GM21423 (cell line): ENCODE measurements at regions not wholly inside any gene's neighbourhood (a gene's known extent, or its start where the extent isn't known, plus 50 kb on each side); places are given as distances from the start of the nearest gene placed in this dataset.
A peak's percentile ranks its signal among the peaks of the same experiment; 100 is the strongest.
"Not testable (repeated sequence)": the region's sequence is repeated elsewhere in the genome, so short reads cannot be mapped to it uniquely, and the experiment has no call there.

Experiments
- ATAC-seq: cut with Tn5 transposase; IDR thresholded peaks from one replicate; pipeline ENCODE4 v1.9.1; 2021; ENCODE audit warnings: mild to moderate bottlenecking, moderate library complexity; ENCODE audit not compliant: unreplicated experiment

DNA sequence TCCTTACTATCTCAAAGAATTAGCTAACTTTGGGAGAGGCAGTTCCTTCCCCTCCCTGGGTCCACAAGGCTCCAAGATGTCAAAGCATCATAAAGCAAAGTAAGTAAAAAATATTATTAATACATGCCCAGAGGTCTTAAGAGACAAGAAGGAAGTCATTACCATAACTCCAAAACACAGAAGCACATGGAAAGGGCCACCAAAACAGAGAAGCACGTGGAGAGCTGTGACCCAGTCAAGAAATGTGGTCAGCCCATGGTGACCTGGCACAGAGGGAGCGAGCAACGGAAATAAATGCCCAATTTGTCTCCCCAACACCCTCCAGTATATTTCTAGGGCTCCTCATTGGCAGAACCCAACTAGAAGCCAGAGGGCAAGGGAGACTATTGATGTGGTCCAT, 277.5 kb upstream of the API5 start:
- ATAC-seq, result no peak

DNA sequence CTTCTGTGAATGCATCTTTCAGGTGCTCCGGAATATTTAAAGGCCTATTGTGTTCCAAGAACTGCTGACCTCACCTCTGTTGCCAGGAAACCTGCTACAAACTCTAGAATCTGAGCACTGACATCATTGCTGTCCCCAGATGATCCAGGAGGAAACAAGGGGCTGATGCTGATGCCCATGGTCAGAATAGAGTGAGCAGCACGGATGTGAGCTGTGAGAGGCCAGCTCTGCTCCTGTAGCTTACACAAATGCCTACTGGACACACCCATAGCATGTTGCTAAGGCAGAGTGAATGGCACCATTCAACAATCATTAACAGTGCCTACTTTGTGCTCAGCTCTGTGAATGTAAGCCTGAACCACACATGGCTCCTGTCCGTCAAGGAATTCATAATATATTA, 276.7 kb upstream of the API5 start:
- no peak for ATAC-seq

DNA sequence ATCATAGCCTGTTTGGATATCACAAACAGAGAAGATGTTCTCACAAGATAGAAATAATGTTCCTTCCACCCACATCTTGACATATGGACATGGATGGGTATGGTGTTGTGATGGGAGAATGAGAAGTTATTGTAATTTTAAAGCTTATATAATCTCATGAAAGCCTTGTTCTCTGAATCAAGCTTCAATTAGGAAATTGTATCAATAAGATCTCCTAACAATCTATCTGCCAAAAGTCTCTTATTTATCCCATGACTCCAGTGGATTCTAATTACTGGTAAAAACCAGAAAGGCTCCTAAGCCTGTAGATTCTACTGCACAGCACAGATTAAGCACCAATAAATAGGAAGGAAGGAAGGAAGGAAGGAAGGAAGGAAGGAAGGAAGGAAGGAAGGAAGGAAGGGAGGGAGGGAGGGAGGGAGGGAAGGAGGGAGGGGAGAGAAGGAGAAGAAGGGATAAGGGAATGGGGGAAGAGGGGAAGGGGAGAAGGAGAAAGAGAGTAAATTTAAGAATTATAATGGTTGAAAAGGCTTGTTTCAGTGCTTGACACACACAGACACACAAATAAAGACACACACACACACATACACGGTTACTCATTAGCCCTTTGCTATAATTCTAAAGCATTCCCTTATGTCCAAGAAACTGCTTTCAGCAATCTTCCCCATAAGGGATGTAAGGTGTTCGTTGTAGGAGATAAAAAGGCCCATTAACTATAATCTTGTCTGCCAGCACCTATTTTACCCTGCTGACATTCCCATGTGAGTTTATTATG, 258.0 kb upstream of the API5 start:
- ATAC-seq, result no peak

DNA sequence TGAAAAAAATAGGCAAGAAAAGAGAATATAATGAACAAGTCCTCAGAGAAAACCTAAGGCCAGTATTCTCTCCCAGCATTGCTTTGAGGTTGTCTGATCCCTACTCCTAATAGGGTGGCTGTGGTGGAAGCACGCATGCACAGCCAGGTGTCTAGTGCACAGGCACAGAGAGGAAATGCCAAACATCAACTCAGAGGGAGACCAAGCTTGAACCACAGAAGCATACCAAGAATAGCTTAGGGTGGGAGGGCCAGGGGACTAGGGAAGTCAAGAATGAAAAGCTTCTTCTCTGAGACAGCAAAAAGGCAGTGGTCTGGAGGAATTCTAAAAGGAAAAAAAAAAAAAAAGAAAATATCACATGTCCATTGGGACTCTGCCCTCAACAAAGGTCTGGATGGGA, 244.1 kb upstream of the API5 start:
- no peak for ATAC-seq

DNA sequence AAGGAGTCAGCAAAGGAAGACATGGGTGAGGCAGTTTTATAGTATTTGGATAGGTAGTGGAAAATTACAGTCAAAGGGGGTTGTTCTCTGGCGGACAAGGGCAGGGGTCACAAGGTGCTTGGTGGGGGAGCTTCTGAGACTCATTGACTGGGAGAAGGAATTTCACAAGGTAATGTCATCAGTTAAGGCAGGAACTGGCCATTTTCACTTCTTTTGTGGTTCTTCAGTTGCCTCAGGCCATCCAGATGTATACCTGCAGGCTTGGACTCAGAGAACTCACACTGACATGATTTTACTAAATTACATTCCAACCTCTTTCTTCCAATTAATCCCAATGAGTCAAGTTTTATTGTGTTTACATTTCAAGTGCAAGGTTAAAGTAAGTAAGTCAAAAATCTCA, 240.5 kb upstream of the API5 start:
- no peak for ATAC-seq

DNA sequence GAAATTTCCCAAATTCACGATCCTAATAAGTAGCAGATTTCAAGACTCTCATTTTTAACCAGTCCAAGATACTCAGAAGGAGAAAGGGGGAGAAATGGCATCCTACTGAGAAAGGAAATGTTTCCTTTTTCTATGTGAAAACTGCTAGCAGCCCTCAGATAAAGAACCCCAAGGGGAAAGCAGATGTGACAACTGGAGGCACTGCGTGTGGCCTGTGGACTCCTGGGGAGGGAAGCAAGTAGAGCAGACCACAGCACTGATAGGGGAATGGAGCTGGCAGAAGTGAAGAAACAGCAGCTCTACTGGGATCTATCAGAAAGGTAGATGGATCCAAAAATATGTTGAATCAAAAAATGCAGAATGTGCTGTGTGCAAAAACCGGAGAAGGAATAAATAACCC, 239.7 kb upstream of the API5 start:
- ATAC-seq, result no peak

DNA sequence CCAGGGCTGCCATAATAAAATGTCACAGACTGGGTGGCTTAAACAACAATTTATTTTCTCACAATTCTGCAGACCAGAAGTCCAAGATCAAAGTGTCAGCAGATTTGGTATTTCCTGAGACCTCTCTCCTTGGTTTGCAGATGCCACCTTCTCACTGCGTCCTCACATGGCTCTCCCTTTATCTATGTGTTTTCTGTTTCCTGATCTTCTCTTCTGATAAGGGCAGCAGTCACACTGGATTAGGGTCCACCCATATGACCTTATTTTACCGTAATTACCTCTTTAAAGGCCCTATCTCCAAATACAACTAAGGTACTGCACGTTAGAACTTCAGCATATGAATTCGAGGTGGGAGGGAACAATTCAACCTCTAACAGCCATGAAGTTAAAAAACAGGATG, 238.9 kb upstream of the API5 start:
- no peak for ATAC-seq

DNA sequence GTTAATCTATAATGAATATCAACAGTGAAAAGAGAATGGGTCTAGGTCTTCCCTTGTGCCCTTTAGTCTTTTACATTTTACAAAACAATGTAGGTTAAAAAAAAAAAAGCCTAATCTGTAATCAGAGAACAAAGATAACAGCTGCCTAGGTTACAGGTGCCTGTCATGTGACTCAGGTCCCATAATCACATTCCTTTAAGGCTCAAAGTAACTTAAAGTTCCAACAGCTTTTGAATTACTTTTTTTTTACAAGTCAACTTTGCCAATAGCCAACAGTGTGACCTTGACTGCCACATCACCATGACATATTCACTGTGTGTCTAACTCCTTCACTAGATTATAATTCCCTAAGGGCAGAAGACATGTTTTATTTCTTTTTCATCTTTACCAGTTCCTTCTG, 237.0 kb upstream of the API5 start:
- ATAC-seq, result no peak

DNA sequence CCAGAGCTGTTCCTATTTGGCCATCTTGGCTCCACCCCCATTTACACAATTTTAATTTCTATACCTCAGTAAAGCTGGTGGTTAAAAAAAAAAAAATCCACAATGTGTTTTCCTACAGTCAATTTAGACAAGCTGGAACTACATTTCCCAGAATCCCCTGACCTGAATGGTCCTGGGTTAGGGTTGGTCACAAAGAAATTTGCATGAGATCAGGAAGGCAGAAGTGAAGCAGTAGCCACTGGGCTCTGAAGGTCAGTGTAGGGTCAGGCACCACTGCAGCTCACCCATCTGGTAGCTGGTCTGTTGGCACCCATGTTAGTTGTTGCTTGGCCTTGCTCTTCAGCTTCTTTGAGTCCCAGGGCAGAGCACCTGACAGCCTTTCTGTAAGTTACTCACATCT, 210.7 kb upstream of the API5 start:
- no peak for ATAC-seq

DNA sequence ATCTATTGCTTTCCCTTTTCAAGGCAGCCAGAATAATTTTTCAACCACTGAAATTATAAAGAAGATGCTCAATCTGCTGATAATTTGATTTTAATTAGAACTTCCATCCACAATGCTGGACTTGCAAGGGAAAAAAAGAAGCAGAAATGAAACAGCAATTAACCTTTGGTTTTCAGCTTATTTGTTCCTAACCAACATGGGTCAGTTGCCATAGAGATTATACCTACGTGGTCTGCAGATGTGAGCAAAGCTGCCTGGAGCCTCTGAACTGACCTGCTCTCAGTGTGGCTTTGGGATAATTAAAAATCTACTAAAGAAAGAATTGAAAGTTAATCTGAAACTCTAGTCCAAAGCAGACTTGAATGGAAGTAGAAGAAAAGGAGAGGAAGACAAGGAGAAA, 195.7 kb upstream of the API5 start:
- no peak for ATAC-seq

DNA sequence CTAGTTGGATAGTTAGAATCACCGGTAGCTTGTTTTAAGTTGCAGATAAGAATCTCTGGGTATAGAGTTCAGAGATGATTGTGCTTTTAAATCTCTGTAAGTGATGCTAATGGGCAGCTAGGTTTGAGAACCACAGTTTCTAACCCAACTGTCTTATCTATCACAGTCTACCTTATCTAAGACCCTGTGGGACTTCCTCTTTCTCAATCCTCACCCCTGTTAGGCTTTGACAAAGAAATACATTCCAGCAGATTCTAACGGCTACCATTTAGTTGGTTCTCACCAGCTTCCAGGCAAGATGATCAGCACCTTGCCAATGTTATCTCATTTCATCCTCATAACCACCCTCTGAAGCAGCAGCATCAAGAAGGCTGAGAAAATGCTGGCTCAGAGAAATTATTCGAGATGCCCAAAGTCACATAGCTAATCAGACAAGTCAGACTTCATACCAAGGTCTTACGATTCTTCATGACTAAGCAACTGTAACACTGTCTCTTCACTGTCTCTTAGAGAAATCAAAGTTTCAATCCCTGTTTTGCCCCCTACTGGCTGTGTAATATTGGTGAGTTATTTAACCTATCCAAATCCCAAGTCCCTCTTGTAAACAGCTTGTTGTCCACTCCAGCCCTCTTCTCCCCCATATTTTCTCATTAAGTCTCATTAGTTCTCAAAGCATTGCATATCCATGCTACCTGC, 192.4 kb upstream of the API5 start:
- no peak for ATAC-seq

DNA sequence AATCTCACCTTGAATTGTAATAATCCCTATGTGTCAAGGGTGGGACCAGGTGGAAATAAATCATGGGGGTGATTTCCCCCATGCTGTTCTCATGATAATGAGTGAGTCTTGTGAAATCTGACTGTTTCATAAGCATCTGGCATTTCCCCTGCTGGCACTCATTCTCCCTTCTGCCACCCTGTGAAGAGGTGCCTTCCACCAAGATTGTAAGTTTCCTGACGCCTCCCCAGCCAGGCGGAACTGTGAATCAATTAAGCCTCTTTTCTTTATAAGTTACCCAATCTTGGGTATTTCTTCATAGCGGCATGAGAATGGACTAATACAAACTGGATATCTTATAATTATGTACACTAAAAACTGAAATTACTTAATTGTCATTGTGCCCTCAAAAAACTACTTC, 189.2 kb upstream of the API5 start:
- no peak for ATAC-seq

DNA sequence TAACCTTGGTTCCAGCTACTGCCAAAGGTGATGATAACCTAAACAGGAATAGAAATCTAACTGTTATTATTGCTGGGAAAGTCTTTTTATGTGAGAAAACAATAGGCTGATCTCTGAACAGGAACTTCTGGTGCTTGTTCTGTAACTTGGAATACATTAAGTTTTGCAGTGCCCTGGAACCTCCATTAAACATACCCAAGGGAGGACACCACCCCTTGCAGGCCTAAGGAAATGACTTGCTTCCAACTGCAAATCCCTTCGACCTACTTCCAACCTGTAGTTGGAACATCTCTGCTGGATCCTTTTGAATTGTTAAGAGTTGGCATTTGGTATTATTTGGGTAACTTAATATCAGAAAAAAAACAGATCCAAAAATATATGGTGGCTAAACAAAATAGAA, 188.4 kb upstream of the API5 start:
- no peak for ATAC-seq

DNA sequence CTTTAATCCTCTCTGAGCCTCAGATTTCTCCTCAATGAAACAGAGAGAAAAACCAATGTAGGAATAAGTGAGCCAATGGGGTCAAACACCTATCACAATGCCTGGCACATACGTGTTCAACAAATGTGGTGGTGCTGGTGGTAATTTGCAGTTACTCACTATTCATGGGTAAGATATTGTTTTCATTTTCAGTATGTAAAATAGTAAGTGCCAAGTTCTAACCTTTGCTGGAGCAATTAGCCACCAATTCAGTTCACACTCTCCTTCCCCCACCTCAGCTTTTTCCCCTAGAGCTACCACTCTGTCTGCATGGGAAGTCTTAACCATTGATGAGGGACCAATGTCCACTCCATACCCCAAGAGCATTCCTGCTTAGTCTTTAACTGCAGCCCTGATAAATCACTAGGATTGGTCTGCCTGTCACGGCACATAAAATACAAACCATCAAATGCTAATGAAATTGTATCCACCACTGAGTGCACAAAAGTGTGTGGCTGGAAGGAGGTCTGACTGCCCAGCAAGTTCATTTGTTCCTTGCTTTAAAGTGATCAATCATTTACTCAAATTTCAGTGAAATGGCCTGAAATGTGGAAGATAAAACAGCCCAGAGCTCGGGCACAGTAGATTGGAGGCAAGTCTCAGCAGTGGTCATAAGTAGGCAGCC, 187.4 kb upstream of the API5 start:
- no peak for ATAC-seq

DNA sequence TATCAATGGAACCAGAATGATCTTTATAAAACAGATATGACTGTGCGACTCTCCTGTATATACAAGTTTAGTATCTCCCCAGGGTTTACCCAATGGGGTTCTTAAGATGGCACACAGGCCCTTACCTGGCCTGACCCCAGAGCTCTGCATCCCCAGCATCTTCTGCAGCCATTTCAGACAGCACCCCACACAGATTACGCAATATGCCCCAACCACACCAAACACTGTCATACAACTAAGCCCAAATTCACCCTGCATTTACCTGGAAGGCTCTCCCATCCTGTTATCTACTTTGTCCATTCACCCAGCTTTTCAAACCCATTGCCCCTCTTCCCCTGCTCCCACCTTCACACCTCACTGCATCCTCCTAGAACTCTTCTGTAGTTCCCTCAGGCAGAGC, 182.5 kb upstream of the API5 start:
- no peak for ATAC-seq

DNA sequence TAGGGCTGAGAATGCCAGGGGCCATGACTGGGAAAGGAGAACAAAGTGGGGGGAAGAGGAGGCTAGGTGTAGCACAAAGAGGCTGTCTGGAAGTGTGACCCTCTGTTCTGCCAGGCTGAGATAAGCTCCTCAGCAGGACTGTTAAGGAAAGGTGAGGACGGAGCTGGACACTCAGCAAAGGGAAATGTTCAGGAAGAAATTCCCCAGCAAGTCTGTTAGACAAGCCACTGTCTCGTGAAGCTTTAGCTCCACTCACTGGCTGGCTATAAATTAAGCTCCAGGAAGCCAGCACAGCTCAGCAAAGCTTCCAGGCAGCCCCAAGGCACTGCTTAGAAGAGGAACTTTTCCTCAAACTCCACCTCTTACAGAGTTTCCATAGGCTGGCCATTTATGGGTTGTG, 181.2 kb upstream of the API5 start:
- ATAC-seq, result no peak

DNA sequence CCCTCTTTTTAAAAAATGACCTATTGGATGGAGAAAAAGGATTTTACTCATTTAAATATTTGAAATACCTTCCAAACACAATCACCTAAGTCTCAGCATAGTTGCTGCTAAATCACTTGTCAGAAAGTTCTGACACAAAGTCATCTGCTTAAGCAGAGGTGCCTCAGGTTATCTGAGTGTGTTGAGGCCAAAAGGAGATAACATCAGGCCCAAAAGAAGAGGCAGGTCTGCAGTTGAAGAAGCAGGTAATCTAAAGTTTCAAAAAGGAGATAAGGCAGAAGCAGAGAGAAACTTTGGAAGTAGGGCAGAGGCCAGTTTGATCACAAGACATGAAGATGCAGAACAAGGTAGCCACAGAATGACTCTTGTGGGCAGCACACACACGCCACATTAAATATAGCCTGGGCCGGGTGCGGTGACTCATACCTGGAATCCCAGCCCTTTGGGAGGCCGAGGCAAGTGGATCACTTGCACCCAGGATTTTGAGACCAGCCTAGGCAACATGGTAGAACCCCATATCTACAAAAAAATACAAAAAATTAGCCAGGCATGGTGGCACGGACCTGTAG, 175.7 kb upstream of the API5 start:
- ATAC-seq, result peak; percentile 55

DNA sequence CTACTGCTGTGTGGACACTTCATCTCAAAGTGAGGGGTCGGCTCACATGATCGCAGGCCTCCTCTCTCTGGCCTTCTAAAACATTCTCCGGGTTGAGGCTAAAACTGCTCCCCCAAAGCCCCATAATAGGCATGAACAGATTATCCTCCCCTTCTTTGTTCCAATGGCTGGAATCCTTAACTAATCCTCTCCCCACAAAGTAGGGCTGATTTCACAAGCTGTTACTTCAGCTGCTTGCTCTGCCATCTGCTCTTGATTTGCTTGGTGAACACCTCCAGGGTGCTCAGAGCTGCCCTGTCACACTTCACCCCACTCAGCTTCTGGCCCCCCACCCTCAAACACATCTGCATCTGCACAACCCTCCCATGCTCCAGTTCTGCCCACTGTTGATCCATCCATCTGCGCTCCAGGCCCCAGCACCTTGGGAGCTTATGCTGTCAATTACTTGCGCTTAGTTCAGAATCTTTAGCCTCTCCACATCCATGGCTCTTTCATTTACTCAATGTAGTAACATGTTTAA, 173.1 kb upstream of the API5 start:
- ATAC-seq, result no peak

DNA sequence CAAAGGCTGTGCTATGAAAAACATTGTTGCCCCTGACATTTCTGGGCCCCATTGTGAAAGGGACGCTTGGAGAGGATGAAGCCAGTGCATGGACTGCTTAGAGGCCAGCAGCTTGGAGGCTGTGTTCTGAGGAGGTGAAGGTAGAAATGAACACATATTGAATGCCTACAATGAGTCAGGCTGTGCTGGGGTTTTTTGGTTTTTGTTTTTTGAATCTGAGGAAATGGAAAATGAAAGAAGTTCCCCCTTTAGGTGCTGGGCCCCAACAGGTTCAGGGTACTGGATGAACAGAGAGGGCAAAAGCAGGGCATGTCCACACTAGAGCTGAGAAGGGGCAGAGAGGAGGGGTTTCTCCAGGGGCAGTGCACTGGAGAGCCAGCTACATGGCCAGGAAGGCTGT, 166.1 kb upstream of the API5 start:
- peak; percentile 86 for ATAC-seq

DNA sequence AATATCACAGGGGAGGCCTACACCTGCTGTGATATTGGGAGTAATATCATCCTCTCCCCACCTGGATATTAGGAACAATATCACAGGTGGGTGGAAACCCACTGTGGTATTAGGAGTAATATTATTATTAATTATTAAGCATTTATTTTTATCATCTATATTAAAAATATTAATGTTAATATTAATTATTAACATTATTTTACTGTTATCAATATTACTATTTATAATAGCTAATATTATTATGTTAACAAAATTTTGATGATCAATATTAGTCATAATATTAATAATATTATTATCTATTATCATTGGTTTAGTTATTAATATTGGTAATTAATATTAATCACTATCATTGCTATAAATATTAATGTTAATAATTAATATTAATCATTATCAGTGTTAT, 161.1 kb upstream of the API5 start:
- no peak for ATAC-seq

DNA sequence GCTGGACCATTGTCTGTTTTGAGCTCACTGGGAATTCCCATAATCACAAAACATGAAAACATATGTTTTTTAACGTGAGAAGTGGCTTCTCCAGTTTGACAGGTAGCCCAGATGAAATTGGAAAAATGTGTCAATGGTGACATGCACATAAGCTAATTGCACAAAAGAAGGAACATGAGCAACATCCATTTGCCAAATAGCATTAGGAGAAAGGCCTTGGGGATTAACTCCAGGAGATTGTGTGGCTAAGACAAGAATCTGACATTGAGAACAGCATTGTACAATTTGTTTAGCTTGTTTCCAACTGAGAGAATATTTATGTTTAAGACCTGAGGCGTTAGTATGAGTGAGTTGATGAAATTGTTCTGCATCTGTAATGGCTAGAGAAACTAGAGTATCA, 147.0 kb upstream of the API5 start:
- no peak for ATAC-seq

DNA sequence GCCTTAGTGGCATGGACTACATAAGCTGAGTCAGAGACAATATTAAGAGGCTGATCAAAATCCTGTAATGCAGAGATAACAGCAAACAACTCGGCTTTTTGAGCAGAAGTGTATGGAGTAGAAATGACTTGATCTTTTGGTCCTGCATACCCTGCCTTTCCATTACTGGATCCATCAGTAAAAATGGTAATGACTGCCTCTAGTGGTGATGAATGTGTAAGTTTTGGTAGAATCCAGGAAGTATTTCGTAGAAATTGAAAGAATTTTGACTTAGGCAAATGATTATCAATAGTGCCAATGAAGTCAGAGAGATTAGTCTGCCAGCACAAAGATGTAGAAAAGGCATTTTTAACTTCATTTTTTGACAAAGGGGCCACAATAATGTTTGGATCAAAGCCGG, 146.4 kb upstream of the API5 start:
- not testable (repeated sequence) for ATAC-seq
